ENCODE measurements at regions not wholly inside any gene's neighbourhood (a gene's known extent, or its start where the extent isn't known, plus 50 kb on each side); places are given as distances from the start of the nearest gene placed in this dataset.
"Not testable (repeated sequence)": the region's sequence is repeated elsewhere in the genome, so short reads cannot be mapped to it uniquely, and the experiment has no call there.

GRCh38 chr1:14270821-14271220 lies 327.7 kb upstream of the KAZN start:
- DNase-seq: no peak

GRCh38 chr1:14273811-14274210 lies 324.7 kb upstream of the KAZN start:
- no peak for DNase-seq

- not testable (repeated sequence) for DNase-seq
Measured at GRCh38 chr1:14279891-14280290, 318.6 kb upstream of the KAZN start.

GRCh38 chr1:14280909-14281308 lies 317.6 kb upstream of the KAZN start:
- DNase-seq: no peak

GRCh38 chr1:14281412-14281811 lies 317.1 kb upstream of the KAZN start:
- DNase-seq: no peak

GRCh38 chr1:14282707-14283106 lies 315.8 kb upstream of the KAZN start:
- no peak for DNase-seq

- DNase-seq: no peak
Measured at GRCh38 chr1:14285238-14285637, 313.2 kb upstream of the KAZN start.

GRCh38 chr1:14291182-14291581 lies 307.3 kb upstream of the KAZN start:
- DNase-seq: not testable (repeated sequence)

GRCh38 chr1:14292520-14292919 lies 306.0 kb upstream of the KAZN start:
- DNase-seq: no peak

- DNase-seq: no peak
Measured at GRCh38 chr1:14294006-14294405, 304.5 kb upstream of the KAZN start.

- DNase-seq: no peak
Measured at GRCh38 chr1:14294860-14295536, 303.5 kb upstream of the KAZN start.

GRCh38 chr1:14296795-14297194 lies 301.7 kb upstream of the KAZN start:
- DNase-seq: no peak

GRCh38 chr1:14297356-14297755 lies 301.1 kb upstream of the KAZN start:
- no peak for DNase-seq

GRCh38 chr1:14298806-14299205 lies 299.7 kb upstream of the KAZN start:
- DNase-seq: no peak

- DNase-seq: no peak
Measured at GRCh38 chr1:14300991-14301703, 297.3 kb upstream of the KAZN start.

- DNase-seq: no peak
Measured at GRCh38 chr1:14301704-14302024, 296.8 kb upstream of the KAZN start.

- no peak for DNase-seq
Measured at GRCh38 chr1:14302025-14302424, 296.5 kb upstream of the KAZN start.

- DNase-seq: no peak
Measured at GRCh38 chr1:14303011-14303410, 295.5 kb upstream of the KAZN start.

- no peak for DNase-seq
Measured at GRCh38 chr1:14304381-14304865, 294.1 kb upstream of the KAZN start.

GRCh38 chr1:14308460-14308859 lies 290.0 kb upstream of the KAZN start:
- no peak for DNase-seq

GRCh38 chr1:14309984-14310383 lies 288.5 kb upstream of the KAZN start:
- DNase-seq: no peak

GRCh38 chr1:14310476-14310875 lies 288.0 kb upstream of the KAZN start:
- DNase-seq: no peak

GRCh38 chr1:14313731-14314431 lies 284.6 kb upstream of the KAZN start:
- DNase-seq: no peak

GRCh38 chr1:14318830-14319229 lies 279.7 kb upstream of the KAZN start:
- DNase-seq: no peak

All from stimulated activated naive CD4-positive, alpha-beta T cell treated with Interleukin-2 at 50 U/mL for 16 hours (primary cell).